ENCODE measurements at regions not wholly inside any gene's neighbourhood (a gene's known extent, or its start where the extent isn't known, plus 50 kb on each side); places are given as distances from the start of the nearest gene placed in this dataset.

DNA sequence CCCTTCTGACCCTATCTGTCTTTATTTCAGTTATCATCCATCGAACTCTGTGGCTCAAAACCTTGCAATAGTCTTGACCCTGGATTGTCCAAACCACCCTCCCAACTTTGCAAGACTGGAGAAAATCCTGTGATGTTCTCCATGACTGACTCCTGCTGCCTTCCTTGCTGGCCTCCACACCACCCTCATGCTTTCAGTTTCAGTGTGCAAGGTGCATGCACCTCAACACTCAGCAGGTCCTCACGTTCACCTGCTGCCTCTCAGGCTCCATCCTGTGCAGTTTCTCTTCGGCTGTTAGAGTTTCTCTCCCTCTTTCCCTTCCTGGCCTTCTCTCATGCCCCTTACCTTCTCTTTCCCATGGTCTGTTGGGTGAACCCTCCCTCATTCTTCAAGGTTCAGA, 59.4 kb upstream of the ASIC2 start:
- Histone ChIP-seq H3K9ac (ENCODE audit: insufficient read depth, low read length, poor library complexity, severe bottlenecking) (no peak overlapping the region), H3K27me3 (ENCODE audit: control insufficient read depth in 2 of 2, insufficient read depth in 2 of 2, low read length in 2 of 2) (no peaks in the 10 kb centered on the region), H3K4me1 (ENCODE audit: control insufficient read depth in 1 of 2, insufficient read depth in 2 of 2, low read length in 2 of 2) (no peaks in the 10 kb centered on the region), H3K36me3 (replicated peaks in 1 of 2; ENCODE audit: control insufficient read depth in 1 of 2, insufficient read depth in 2 of 2, low read length in 2 of 2) (no peaks in the 10 kb centered on the region), H3K4me3 (replicated peaks in 1 of 3; ENCODE audit: low read depth in 2 of 3, low read length in 3 of 3) (no peak overlapping the region), H4K20me1 (ENCODE audit: insufficient read depth, low read length) (no peaks in the 10 kb centered on the region), H3K27ac (ENCODE audit: low read depth in 1 of 2, low read length in 2 of 2) (no peak overlapping the region), H3K9me3 (replicated peaks in 1 of 2; ENCODE audit: control insufficient read depth in 1 of 2, insufficient read depth in 1 of 2, low read length in 2 of 2) (no peaks in the 10 kb centered on the region), H3K4me2 (replicated peaks; ENCODE audit: extremely low read depth, low read length, poor library complexity, severe bottlenecking) (no peak overlapping the region), H2AFZ (ENCODE audit: insufficient read depth, low read depth, low read length, poor library complexity, severe bottlenecking) (no peak overlapping the region), H3K79me2 (ENCODE audit: insufficient read depth, low read length) (no peaks in the 10 kb centered on the region)
- no peaks in the 10 kb centered on the region for H3K36me3 Mint-ChIP-seq
- WGBS (ENCODE audit: insufficient coverage) = 86% methylated on average over 3 of the region's 3 CpGs
- no peaks in the 10 kb centered on the region for H3K4me1 Mint-ChIP-seq
- DNase-seq = no peak
- intact Hi-C loops (cut with micrococcal nuclease) = no loop called here
- H3K4me3 Mint-ChIP-seq = no peak overlapping the region
- no peak overlapping the region for H3K27ac Mint-ChIP-seq
- peaks cover 2 to 5% (median 2%) of the 10 kb centered on the region in 3 donors for H3K27me3 Mint-ChIP-seq (ENCODE audit: low read depth in 3 of 3)
- H3K9me3 Mint-ChIP-seq = peaks cover 0 to 4% (median 2%) of the 10 kb centered on the region in 7 donors
- TF ChIP-seq CTCF (IDR thresholded peaks at IDR 0.05) = no peak

DNA sequence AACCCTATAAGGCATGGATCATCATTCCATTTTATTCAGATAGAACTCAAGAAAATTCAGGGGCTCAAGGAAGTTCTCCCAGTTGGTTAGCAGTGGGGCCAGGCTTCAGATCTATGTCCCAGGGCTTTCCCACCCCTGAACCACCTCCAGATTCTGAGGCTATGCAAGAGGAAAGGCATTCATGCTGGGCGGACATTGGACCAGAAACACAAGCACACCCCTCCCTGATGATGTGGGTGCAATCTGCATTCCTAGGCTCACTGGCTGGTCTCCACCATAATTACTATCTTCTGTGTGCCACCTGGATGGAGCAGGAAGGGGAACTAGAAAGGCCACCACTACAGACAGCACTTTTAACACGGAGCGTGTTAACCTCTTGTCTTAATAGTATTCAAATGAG, 63.2 kb upstream of the ASIC2 start:
- no peak overlapping the region for H3K27ac ChIP-seq (ENCODE audit: low read depth in 1 of 2, low read length in 2 of 2)
- no CpG with 5 or more reads among the region's 3 CpGs for WGBS (ENCODE audit: insufficient coverage)

More for the DNA sequence above, 63.2 kb upstream of the ASIC2 start:
- DNase-seq = no peak
- intact Hi-C loops (cut with micrococcal nuclease) = no loop called here
- H3K9me3 Mint-ChIP-seq = peaks cover 0 to 9% (median 2%) of the 10 kb centered on the region in 7 donors
- no peaks in the 10 kb centered on the region for H3K36me3 Mint-ChIP-seq
- H3K4me3 ChIP-seq (replicated peaks in 1 of 3; ENCODE audit: low read depth in 2 of 3, low read length in 3 of 3) = no peak overlapping the region
- TF ChIP-seq CTCF (IDR thresholded peaks at IDR 0.05) = no peak
- no peak overlapping the region for H3K4me3 Mint-ChIP-seq
- no peaks in the 10 kb centered on the region for H3K9me3 ChIP-seq (replicated peaks in 1 of 2; ENCODE audit: control insufficient read depth in 1 of 2, insufficient read depth in 1 of 2, low read length in 2 of 2)
- no peak overlapping the region for H3K9ac ChIP-seq (ENCODE audit: insufficient read depth, low read length, poor library complexity, severe bottlenecking)
- no peak overlapping the region for H3K4me2 ChIP-seq (replicated peaks; ENCODE audit: extremely low read depth, low read length, poor library complexity, severe bottlenecking)
- no peaks in the 10 kb centered on the region for H3K4me1 ChIP-seq (ENCODE audit: control insufficient read depth in 1 of 2, insufficient read depth in 2 of 2, low read length in 2 of 2)
- no peaks in the 10 kb centered on the region for H4K20me1 ChIP-seq (ENCODE audit: insufficient read depth, low read length)
- no peaks in the 10 kb centered on the region for H3K27me3 ChIP-seq (ENCODE audit: control insufficient read depth in 2 of 2, insufficient read depth in 2 of 2, low read length in 2 of 2)
- no peaks in the 10 kb centered on the region for H3K4me1 Mint-ChIP-seq
- H3K27me3 Mint-ChIP-seq (ENCODE audit: low read depth in 3 of 3) = peaks cover 2 to 4% (median 3%) of the 10 kb centered on the region in 3 donors
- H2AFZ ChIP-seq (ENCODE audit: insufficient read depth, low read depth, low read length, poor library complexity, severe bottlenecking) = no peak overlapping the region
- H3K27ac Mint-ChIP-seq = no peak overlapping the region
- no peaks in the 10 kb centered on the region for H3K36me3 ChIP-seq (replicated peaks in 1 of 2; ENCODE audit: control insufficient read depth in 1 of 2, insufficient read depth in 2 of 2, low read length in 2 of 2)
- no peaks in the 10 kb centered on the region for H3K79me2 ChIP-seq (ENCODE audit: insufficient read depth, low read length)

Measured in CD14-positive monocyte (primary cell).